Stimulated activated CD4-positive, alpha-beta T cell treated with anti-CD3 and anti-CD28 coated beads, Interleukin-15, amount 100 ng/mL, for 48 hours (primary cell): ENCODE measurements at regions not wholly inside any gene's neighbourhood (a gene's known extent, or its start where the extent isn't known, plus 50 kb on each side); places are given as distances from the start of the nearest gene placed in this dataset.
"Not testable (repeated sequence)": the region's sequence is repeated elsewhere in the genome, so short reads cannot be mapped to it uniquely, and the experiment has no call there.

Experiments
- DNase-seq, 2 donors: peaks; one replicate each; pipeline ENCODE4 v3.0.0-alpha.2; 2020; ENCODE audit warnings: low read depth in 2 of 2

DNA sequence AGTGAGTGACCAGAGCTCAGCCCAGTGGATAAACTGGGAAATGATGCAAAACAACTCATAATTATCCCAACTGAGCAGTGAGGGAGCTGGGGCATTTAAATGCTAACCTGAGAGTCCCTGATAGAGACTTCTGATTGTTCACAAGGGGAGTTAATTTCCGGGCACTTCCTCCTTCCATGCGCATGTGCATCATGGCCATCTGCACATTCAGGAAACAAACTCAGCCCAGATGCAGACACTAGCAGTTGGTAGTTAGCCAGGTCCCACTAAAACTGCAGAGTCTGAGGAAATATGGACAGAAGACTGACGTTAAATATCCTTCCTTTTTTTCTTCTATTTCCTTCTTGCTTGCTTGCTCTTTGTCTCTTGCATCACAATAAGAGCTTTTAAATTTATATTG, 852.1 kb upstream of the LRRC4C start:
- DNase-seq = no peak

DNA sequence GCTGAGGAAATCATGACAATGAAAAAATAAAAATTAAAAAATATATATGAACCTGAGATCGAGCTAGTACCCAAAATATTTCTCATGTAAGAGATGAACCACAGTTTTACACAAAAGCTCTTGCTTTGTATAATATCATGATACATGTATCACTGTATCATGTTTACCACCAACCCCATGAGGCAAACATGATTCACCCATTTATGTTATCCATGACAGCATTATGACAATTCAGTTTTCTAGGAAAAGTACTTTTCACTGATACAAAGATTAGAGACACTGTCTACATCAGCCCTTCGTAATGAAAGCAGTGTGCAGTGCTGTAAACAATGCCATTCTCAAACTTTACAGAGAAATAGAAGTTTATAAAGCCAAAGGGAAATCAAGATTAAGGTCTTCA, 852.5 kb upstream of the LRRC4C start:
- no peak for DNase-seq

DNA sequence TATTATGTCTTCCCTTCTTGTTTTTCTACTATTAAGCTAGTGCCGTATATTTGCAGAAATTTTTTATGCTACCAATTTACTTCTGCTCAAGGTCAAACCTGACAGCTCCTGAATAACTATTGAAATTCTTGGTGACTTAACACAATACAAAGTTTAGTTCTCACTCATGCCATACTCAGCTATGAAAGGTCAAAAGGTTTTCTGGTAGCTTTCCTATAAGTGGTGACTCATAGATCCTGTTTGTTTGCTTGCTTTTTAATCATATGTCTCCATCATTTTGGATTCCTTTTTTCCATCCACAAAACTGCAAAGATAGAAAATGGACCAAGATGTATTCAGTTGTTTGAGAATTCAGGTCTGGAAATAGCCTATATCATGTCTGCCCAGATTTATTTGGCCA, 855.8 kb upstream of the LRRC4C start:
- DNase-seq = no peak

DNA sequence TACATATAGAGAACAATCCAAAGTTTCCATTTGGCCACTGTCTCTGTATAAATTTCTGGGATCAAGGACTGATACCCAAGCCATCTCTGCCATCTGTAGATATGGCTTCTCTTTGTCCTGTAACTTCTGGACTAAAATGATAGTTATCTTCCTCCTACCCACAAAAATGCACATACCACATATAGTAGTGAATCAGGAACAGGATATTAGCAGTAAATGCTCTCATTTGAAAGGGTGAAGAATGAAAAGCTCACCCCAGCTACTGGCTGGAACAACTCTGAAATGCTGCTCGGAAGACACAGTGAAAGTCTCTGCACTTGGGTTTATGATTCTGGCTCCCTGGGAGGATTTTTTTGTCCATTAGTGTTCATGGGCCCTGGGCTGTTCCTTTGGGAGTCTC, 856.4 kb upstream of the LRRC4C start:
- DNase-seq = no peak

DNA sequence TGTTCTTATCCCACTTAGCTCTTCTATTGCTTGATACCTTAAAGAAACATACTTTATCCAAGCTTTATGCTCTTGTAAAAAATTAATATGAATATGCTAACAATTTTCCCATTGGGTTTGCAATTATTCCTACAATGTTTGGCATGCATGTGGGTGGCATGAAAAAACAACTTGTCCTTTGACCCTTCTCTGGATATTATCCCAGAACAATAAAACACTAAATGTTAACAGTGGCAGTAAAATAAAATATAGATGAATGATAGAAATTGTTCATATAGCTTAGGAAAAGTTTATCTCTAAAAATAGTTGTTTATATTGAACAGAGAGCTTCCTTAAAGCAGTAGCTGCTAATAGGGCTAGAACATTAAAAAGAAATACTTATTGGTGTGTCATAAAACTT, 860.5 kb upstream of the LRRC4C start:
- DNase-seq = no peak

DNA sequence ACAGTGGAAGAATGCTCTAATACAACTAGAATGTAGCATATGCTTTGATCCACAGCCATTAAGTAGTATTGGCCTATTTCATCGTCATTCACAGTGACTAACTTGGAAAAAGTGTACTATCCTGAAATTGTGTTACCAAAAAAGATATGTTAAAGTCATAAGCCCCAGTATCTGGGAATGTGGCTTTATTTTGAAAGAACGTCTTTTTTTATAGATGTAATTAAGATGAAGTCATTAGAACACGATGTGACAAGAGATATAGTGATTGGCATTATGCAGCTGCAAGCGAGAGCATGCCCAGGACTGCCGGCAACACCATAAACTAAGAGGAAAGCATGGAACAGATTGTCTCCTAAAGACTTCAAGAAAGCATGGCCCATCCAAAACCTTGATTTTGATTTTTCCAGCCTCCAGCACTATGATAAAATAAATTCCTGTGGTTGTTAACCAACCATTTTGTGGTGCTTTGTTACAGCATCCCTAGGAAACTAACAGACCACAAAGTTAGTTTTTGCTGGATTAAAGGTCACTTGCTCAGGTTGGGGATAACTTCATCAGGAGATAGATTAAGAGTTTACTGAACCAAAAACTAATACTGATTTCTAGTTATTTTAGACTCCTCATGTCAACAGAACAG, 870.6 kb upstream of the LRRC4C start:
- no peak for DNase-seq

DNA sequence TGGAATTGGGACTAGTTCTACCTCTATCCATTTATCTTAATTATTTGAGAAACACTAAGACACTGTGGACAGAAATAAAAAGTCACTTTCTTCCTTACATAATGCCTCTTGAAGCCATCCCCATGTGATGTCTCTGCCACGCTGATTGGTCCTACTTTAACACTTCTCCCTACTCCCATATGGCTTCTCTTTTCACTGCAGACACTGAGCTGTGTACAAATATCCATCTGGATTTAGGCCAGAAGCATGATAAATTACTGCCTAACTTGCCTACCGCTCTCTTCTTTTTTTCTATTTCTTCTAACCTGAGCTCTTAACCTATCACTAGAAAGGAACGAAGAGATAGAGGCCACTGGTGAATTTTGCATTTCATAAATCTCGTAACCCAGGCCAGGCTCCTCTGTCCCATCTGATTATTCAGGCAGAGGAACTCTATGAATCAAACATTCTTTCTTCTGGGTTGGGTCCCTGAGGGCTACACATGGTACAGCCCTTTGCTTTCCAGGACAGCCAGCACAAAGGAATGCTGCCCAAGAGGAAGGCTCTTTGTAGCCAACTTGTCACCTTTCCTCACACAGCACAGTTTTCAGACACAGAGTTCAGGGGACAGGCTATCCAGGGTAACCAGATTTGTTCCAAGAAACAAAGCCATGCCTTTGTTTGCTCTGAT, 878.5 kb upstream of the LRRC4C start:
- DNase-seq = no peak

DNA sequence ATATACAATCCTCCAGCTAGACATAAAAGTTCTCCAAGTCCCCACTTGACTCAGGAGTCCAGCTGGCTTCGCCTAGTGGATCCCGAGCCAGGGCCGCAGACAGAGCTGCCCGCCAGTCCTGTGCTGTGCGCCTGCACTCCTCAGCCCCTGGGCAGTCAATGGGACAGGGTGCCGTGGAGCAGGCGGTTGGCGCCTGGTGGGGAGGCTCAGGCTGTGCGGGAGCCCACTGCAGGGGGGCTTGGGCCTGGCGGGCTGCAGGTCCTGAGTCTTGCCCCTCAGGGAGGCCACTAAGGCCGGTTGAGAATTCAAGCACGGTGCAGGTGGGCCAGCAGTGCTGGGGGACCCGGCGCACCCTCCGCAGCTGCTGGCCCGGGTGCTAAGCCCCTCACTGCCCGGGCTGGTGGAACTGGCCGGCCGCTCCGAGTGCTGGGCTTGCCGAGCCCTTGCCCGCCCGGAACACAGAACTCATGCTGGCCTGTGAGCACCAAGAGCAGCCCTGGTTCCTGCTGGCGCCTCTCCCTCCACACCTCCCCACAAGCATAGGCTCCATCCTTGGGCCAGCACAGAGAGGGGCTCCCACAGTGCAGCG, 884.8 kb upstream of the LRRC4C start:
- no peak for DNase-seq

DNA sequence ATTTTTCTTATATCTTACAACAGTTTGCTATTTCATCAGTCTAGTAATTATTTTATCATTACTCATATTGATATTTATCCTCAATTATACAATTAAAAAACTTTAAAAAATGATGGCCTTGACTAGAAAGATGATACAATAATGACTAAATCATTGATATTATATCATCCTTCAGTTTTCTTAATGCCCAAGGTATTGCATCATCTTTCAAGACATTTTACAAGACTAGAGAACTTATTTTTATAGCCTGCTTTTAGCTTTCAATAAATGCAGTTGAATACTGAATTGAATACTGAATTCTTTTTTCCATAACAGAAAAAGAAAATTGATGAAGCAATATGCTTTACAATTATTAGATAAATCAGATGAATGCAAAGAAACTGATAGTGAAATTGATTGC, 886.5 kb upstream of the LRRC4C start:
- DNase-seq = no peak

DNA sequence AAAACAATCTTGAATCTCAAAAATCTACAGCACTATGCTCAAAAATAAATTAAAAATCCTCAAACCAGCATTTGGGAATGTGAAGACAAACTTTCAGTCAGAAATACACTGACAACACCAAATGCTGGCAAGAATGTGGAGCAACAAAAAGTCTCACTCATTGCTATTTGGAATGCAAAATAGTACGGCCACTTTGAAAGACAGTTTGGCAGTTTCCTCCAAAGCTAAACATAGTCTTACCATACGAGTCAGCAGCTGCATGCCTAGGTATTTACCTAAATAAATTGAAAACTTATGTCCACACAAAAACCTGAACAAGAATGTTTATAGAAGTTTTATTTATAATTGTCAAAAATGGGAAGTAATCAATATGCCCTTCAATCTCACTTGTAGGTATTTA, 904.2 kb upstream of the LRRC4C start:
- DNase-seq = no peak

DNA sequence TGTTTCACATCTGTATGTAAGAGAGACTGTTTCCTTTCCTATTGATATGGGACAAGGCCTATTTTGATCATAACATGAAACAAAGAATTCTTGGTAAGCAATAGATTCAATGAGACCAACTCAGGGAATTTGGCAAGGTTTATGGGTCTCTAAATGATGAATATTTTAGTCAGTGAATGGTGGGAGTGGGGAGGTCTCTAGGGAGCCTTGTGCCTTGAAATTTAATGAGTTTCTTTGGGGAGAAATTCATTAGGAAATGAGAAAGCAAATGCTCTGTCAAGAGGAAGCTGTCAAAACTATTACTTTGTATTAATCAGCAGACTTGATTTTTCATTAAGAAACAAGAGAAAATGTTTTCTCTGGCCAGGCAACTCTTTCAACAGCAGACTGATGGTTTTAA, 921.7 kb upstream of the API5 start:
- no peak for DNase-seq

DNA sequence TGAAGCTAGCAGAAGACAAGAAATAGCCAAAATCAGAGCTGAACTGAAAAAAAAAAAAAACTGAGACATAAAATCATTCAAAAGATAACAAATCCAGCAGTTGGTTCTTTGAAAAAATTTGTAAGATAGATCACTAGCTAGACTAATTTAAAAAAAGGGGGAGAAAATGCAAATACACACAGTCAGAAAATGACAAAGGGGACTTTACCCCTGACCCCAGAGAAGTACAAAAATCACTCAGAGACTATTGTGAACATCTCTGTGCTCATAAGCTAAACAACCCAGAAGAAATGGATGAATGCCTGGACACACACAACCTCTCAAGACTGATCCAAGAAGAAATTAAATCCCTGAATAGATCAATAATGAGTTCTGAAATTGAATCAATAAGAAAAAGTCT, 914.3 kb upstream of the API5 start:
- no peak for DNase-seq

DNA sequence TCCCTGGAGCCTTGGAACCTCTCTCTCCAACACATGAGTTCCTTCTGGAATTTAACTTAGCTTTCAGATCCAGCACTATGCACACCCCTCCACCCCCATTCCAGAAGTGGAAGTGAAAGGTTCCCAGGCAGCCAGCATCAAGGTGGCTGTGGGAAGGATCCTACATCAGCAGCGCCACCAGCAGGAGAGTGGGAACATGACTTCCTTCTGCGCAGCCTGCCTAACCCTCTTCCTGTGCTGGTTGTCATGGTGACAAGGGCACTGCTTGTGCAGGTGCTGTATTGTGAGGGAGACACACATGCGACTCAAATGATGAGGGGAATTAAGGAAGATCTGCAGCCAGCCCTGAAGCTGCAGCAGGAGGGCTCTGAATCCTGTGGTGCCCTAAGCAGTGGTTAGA, 904.5 kb upstream of the API5 start:
- no peak for DNase-seq

DNA sequence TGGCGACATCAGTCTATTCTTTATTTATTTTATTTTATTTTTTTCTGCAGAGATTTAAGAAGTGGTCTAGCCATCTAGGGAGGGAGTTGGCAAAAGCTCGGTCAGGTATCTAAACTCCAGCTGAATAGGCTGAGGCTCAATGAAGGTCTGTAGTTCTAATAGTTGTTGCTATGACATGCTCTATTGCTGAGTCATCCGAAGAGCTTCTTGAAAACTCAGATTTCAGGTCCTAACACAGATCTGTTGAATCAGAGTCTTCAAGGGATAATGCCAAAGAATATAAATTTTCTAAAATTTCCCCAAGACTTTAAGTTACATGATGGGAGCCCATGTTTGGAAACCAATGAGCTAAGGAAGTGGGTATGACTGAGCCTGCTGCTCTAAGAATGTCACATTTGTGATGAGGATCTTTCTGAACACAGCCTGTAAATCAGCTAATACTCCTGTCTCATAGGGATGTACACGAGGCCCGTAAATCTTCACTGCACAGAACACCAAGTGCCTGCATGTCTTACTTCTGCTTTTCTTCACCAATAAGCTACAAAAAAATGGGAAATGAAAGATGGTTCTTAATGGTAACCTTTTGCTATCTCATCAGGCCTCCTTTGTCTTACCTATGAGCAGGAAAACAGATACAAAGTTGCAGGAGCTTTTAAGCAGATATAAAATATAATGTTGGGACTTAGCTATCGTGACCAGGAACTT, 901.4 kb upstream of the API5 start:
- no peak for DNase-seq

DNA sequence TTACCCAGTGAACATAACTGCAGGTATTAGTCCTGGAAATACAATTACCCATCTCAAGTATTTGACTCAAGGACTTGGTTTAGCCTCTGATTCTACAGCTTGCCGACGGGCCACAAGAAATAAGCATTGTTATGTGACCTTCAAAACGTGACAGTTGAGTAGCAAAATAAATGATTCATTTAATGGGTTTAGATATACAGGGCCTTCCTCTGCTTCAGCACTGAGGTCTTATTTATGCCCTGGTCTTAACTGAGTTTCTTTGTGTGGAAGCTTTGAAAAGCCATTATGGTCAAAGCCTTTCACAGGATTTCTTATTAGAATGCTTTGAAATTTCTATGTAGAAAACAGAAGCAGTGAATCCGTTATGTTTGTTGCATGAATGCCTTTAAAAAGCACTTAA, 899.2 kb upstream of the API5 start:
- DNase-seq = no peak

DNA sequence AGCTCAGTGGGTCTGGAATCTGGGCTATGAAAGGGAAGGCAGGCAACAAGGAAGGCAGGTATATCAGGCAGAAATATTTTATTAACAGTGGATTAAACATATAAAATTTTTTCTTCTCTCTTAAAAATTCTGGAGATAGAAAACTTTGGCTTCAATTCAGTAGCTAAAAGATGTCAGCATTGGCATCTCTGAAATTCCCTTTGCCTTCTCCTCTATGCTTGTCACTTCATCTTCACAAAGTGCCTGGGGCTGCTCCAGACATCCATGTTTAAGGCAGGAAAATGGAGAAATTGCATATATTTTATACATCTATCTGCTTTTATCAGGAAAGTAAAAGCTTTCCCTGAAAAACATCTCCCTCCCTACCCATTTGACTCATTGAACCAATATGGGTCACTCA, 894.1 kb upstream of the API5 start:
- DNase-seq = no peak

DNA sequence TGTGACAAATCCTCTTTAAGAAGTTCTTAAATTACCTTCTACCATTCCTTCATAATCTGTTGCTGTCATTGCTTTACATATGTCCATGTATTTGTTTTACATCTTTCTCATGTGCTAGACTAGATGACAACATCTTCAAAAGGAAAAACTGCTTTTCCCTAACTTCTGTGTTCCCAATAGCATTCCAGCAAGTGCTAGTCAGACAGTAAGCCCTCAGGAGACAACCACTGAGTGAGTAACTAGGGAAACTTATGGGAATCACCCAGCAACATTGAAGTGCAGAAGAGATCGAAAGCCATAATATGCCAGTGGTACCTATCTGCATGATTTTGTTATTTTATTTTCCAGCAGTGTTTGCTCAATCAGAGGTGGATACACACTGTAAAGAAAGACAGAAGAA, 889.7 kb upstream of the API5 start:
- DNase-seq = no peak

DNA sequence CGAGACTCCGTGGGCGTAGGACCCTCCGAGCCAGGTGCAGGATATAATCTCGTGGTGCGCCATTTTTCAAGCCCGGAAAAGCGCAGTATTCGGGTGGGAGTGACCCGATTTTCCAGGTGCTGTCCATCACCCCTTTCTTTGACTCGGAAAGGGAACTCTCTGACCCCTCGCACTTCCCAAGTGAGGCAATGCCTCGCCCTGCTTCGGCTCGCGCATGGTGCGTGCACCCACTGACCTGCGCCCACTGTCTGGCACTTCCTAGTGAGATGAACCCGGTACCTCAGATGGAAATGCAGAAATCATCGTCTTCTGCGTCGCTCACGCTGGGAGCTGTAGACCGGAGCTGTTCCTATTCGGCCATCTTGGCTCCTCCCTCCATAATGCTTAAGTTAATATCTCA, 876.9 kb upstream of the API5 start:
- not testable (repeated sequence) for DNase-seq

DNA sequence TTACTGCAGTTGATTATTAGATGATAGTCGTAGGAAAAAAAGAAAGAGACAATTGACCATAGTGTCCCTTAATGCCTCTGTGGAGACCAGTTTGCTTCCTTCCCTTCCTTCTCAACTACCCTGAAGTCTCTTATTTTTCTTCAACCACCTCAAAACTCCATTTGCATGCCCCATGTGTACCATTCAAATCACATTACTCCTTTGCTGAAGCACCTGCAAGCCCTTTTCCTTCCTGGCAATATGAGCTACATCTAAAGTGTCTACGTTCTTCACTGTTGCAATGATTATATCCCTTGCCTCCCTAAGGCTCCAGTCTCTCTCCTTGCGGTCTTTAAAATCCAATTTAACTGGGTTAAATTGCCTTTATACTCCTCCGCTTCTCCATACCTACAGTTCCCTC, 867.4 kb upstream of the API5 start:
- no peak for DNase-seq

DNA sequence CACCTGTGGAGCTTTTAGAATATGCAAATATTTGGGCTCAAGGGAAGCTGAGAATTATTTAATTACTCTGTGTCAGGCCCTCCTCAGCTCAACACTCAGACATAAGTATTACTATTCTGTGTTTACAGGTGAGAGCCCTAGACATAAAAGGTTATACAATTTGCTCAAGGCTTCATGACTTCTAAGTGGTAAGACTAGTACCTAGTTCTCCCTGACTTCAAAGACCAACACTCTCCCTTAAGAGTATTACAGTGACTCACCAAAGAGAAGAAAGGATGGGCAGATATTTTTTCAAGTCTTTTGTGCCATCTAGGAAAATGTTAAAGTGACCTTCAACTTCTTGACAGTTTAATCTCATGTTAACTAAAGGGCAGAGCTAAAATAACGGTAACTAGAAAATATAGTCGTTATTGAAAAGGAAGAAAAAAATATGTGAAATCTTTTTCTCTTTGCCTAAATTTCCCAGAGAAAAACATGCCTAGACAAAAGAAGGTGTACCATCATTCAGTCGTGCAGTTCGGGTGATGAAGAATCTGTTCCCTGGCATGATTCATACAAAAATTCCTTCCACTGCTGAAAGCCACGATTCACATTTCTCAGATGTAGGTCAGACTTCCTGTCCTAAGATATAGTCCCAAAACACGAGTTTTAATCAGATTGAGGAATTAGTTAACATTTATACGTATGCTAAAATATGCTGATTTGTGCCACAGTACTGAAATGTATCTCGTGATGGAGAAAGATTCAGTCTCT, 849.1 kb upstream of the API5 start:
- no peak for DNase-seq

DNA sequence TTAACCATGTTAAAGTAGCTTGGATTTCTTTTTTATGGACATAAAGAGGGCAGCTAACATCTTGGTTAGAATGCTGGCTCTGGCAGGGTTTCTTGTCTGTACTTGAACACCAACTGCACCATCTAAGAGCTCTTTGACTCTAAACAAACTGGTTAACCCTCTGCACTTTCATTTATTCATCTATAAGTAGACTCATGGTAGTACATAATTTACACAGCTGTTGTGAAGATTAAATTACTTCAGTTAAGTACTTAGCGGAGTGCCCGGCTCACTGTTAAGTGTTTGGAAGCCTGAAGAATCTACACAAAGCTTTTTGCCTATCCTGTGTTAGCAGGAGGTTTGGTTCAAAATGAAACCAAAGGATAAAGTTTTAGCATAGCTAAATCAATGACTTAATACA, 846.2 kb upstream of the API5 start:
- DNase-seq = no peak

DNA sequence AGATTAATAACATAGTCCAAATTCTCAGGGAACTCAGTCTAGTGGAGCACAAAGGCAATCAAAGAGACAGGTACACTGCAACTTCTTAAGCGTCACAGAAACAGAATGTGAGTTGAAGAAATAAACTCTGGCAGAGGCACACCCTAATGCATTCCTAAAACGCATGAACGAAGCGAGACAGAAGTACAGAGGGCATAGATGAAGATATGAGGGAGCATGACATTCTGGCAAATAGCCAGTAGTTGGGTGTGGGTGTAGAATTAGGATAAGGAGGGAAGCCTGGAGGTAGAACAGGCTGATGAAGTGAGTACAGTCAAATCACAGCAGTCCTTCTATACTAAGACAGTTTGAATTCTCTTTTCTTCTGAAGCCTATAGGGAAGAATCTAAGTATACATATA, 838.7 kb upstream of the API5 start:
- no peak for DNase-seq
